Activated naive CD8-positive, alpha-beta T cell treated with anti-CD3 and anti-CD28 coated beads for 36 hours (primary cell): ENCODE measurements at regions not wholly inside any gene's neighbourhood (a gene's known extent, or its start where the extent isn't known, plus 50 kb on each side); places are given as distances from the start of the nearest gene placed in this dataset.

Experiments
- DNase-seq: peaks from one replicate; pipeline ENCODE4 v3.0.0; 2021
- H3K27ac Mint-ChIP-seq: one replicate; pipeline ENCODE4 v1.8.0; 2022; ENCODE audit warnings: mild to moderate bottlenecking, moderate library complexity, mixed read lengths
- H3K27me3 Mint-ChIP-seq: one replicate; pipeline ENCODE4 v1.8.0; 2022; ENCODE audit warnings: mild to moderate bottlenecking, mixed read lengths
- H3K36me3 Mint-ChIP-seq: one replicate; pipeline ENCODE4 v1.8.0; 2021; ENCODE audit warnings: mild to moderate bottlenecking, mixed read lengths
- H3K4me1 Mint-ChIP-seq: one replicate; pipeline ENCODE4 v1.8.0; 2021; ENCODE audit warnings: mixed read lengths
- H3K4me3 Mint-ChIP-seq: one replicate; pipeline ENCODE4 v1.8.0; 2022; ENCODE audit warnings: mild to moderate bottlenecking, moderate library complexity, mixed read lengths
- H3K9me3 Mint-ChIP-seq: one replicate; pipeline ENCODE4 v1.8.0; 2022; ENCODE audit warnings: mixed read lengths

DNA sequence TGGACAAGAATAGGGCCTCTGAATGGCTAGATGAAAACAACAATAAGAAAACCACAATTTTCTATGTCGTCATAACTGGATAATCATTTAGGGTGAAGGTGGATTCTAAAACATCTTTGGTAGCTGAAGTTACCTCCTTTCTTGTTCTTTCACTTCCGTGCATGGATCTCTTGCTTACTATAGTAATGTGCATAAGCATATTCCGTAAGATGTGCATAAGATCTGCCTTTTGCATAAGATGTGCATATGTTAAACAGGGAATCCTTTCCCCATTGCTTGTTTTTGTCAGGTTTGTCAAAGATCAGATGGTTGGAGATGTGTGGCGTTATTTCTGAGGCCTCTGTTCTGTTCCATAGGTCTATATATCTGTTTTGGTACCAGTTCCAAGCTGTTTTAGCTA is 353.6 kb downstream of the MTX2 start:
- peaks cover 42% of the 10 kb centered on the region for H3K27me3 Mint-ChIP-seq
- DNase-seq = no peak
- H3K4me3 Mint-ChIP-seq = no peak overlapping the region
- no peaks in the 10 kb centered on the region for H3K36me3 Mint-ChIP-seq
- no peak overlapping the region for H3K27ac Mint-ChIP-seq
- H3K9me3 Mint-ChIP-seq = no peaks in the 10 kb centered on the region
- no peaks in the 10 kb centered on the region for H3K4me1 Mint-ChIP-seq

DNA sequence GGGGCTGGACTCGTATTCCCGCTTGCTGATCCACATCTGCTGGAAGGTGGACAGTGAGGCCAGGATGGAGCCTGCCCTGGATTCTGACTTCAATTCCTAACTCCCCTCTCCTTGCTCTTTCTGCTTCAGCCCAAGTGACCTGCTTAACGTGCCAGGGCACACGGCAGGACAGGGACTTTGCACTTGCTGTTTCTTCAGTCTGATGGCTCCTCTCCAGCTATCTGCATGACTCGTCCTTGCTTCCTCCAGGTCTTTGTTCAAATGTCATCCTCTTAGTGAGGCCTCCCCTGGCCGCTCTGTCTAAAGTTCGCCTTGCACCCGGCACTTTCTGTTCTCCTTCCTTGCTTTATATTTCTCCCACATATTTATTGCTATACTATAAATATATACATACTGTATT is 357.6 kb downstream of the MTX2 start:
- Mint-ChIP-seq H3K27ac (no peak overlapping the region), H3K9me3 (no peaks in the 10 kb centered on the region), H3K4me3 (no peak overlapping the region), H3K27me3 (peaks cover 53% of the 10 kb centered on the region), H3K36me3 (no peaks in the 10 kb centered on the region), H3K4me1 (no peaks in the 10 kb centered on the region)
- DNase-seq = no peak

DNA sequence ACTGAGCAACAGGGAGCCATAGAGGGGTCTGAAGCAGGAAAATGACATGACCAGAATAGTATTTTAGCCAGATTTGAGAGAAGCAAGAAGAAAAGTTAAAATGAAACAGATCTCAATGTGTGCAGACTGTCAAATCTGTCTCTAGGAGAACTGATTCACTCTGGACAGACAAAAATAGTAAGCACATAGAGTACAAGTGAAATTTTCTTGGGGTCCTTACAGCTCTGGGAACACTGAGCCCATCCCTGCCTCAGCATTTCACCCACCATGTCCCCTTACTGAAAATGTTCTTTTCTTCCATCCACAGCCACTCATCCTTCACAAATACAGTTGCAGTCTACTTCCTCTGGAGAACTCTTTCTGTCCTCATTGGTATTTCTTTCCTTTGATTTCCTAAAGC is 359.2 kb downstream of the MTX2 start:
- Mint-ChIP-seq H3K4me3 (no peak overlapping the region), H3K27me3 (peaks cover 53% of the 10 kb centered on the region)

DNA sequence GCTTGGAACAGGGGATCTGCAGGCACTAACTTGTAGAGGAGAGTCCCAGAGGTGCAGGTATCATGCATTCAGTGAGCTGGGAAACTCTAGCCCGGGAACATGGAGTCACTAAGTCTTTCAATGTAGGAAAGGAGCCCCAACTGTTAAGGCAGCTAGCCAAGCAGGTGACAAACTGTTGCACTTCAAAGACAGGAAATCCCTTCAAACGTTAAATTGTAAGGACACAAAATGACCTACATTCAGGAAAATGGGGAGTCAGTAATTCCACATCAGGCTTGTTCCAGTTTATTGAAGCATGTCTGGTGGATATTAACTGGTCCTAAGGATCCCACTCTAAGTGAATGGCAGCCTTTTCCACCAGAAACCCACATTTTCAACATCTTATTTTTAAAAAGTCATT is 364.5 kb downstream of the MTX2 start:
- H3K4me3 Mint-ChIP-seq = no peak overlapping the region
- no peaks in the 10 kb centered on the region for H3K36me3 Mint-ChIP-seq
- no peaks in the 10 kb centered on the region for H3K9me3 Mint-ChIP-seq
- H3K27me3 Mint-ChIP-seq = peaks cover 48% of the 10 kb centered on the region
- no peak overlapping the region for H3K27ac Mint-ChIP-seq
- DNase-seq = no peak
- peaks cover 2% of the 10 kb centered on the region for H3K4me1 Mint-ChIP-seq

More for the DNA sequence above, 359.2 kb downstream of the MTX2 start:
- no peaks in the 10 kb centered on the region for H3K4me1 Mint-ChIP-seq
- no peaks in the 10 kb centered on the region for H3K36me3 Mint-ChIP-seq
- H3K27ac Mint-ChIP-seq = no peak overlapping the region
- no peak for DNase-seq
- H3K9me3 Mint-ChIP-seq = no peaks in the 10 kb centered on the region

DNA sequence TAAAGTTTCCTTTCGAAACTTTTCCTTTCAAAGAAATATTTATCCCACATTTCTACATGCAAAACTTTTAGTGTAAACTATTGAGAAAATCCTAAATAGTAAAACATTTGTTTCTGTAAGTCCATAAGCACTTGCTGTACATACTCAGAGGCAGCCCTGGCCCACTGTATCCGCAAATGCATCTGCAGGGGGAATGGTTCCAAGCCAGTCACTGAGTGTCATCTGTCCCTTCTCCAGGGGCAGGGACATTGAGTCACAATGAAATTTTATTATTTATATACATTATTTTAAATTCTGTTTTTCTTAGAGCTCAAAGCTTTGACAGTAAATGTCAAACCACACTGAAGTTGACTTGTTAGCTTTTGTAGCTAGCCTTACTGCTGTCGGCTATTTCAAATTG is 367.2 kb downstream of the MTX2 start:
- Mint-ChIP-seq H3K4me3 (no peak overlapping the region), H3K4me1 (peaks cover 2% of the 10 kb centered on the region), H3K27me3 (peaks cover 67% of the 10 kb centered on the region), H3K27ac (no peak overlapping the region), H3K36me3 (no peaks in the 10 kb centered on the region), H3K9me3 (no peaks in the 10 kb centered on the region)
- no peak for DNase-seq

DNA sequence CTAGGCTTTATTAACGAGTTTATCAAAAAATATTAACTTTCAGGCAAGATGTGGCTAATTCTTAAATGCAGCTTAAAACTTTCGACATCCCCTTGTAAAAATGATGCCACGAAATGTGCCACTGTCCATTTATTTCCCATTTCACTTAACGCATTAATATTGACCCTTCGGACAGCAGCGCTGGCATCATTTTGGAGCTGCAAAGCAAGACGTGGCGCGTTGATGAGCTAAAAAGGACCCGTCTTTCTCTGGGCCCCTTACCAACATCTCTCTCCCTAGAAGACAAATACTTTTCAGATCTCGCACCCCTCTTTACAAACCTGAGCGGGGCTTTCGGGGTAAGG is 367.9 kb downstream of the MTX2 start:
- Mint-ChIP-seq H3K27ac (no peak overlapping the region), H3K27me3 (peaks cover 73% of the 10 kb centered on the region), H3K4me1 (peaks cover 2% of the 10 kb centered on the region), H3K4me3 (peak overlapping the region; percentile 50), H3K9me3 (no peaks in the 10 kb centered on the region), H3K36me3 (no peaks in the 10 kb centered on the region)
- no peak for DNase-seq

DNA sequence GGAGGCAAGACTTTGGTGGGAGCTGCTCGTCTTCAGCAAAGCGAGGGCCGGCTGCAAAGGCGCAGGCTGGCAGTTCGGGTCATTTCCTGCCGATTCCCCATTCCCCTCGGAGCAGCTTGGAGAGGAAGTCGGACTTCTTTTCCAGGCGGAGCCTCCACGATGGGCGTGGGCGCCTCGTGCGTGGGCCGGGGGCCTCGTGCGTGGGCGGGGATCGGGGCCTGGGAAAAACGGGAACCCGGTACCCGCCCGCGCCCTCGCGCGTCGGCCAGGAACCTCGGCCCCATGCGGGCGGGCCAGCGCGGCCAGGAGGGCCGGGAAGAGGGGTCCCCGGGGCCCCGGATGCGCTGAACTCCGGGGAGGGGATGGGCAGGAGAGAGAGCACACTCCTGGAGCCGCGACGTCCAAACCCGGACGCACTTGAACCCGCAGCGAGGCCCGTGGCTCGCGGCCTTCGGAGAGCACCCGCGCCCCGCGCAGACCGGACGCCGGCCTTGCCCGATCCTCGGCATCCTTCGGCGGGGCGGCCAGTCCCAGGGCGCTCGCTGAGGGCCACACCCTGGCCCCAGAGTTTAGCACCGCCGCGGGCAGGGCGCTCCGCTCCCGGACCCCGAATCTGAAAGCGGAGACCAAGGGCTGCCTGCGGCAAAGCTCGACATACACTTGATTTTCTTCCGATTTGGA is 368.4 kb downstream of the MTX2 start:
- Mint-ChIP-seq H3K36me3 (no peaks in the 10 kb centered on the region), H3K4me3 (peak overlapping the region; percentile 72), H3K27me3 (peaks cover 76% of the 10 kb centered on the region), H3K27ac (no peak overlapping the region), H3K4me1 (peaks cover 2% of the 10 kb centered on the region), H3K9me3 (no peaks in the 10 kb centered on the region)
- DNase-seq = peak; percentile 4

DNA sequence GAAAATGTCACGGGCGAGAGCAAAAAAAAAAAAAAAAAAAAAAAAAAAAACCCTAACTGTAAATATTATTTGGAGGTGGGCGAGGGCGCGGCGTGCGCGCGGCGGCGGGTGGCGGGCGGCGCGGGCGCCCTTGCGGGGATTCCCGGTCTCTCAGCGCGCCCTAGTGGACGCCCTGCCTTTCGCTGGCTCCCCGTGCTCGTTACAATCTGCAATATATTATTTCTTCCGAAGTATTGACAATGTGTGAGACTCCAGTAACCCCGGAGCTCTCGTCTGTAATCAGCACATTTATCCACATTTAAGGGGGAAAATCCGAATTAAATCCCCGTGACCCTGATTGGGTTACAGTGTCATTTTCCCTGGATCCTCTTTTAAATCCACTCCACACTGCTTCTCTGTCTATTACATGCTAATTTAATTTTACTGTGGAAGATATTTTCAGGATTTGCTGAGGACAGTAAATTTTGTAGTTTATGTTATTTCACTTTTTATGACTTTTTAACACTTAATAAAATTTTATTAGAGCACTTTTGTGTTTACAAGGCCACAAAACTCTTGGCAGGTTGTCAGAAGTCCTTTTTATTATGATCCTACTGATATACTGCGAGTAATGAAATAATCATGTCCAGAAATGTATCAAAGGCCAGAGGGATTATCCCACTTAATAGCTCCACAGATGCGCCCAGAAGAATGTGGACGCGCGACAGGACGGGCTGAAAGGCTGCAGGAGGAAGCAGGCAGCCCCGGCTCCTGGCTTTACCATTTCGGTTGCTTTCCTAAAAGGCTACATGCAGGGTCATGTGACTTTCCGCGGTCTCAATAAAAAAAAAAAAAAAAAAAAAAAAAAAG is 369.1 kb downstream of the MTX2 start:
- peak overlapping the region; percentile 72 for H3K4me3 Mint-ChIP-seq
- peaks cover 2% of the 10 kb centered on the region for H3K4me1 Mint-ChIP-seq
- H3K27me3 Mint-ChIP-seq = peaks cover 78% of the 10 kb centered on the region
- no peak overlapping the region for H3K27ac Mint-ChIP-seq
- H3K36me3 Mint-ChIP-seq = no peaks in the 10 kb centered on the region
- peak; percentile 68 for DNase-seq
- H3K9me3 Mint-ChIP-seq = no peaks in the 10 kb centered on the region

DNA sequence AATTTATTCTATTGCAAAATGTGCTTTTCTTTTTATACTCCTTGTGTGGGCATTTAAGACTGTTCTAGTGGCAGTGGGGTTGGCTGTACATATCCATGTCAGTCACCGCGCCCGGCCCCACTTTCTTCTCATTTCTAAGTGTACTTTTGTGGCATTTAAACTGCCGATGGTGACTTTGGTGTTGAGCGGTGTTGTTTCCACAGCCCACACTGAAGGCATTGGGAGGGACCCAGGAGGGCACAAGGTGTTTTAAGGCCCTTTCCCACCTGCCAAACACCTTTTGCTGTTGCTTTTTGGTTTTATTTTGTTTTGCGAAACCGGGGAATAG is 369.7 kb downstream of the MTX2 start:
- H3K27ac Mint-ChIP-seq = no peak overlapping the region
- peaks cover 2% of the 10 kb centered on the region for H3K4me1 Mint-ChIP-seq
- no peaks in the 10 kb centered on the region for H3K9me3 Mint-ChIP-seq
- no peaks in the 10 kb centered on the region for H3K36me3 Mint-ChIP-seq
- H3K4me3 Mint-ChIP-seq = no peak overlapping the region
- DNase-seq = no peak
- H3K27me3 Mint-ChIP-seq = peaks cover 79% of the 10 kb centered on the region

DNA sequence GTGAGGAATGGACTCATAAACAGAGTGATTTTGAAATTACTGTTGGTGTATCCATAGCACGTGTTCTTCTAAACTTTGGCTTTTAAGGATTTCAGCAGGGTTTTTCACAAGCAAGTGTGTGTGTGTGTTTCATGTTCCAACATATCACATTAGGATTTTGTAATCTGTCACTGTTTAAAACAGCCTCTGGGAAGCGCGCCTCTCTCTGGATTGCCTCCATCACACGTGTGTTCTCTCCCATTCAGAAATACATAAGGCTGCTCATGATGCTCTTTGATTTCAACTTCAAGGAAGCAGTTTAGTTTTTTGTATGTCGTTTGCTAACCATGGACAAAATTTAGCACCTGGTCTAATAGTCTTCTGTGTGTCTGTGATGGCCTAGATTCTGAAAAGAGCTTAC is 370.4 kb downstream of the MTX2 start:
- H3K4me1 Mint-ChIP-seq = peaks cover 2% of the 10 kb centered on the region
- no peaks in the 10 kb centered on the region for H3K36me3 Mint-ChIP-seq
- DNase-seq = no peak
- H3K9me3 Mint-ChIP-seq = no peaks in the 10 kb centered on the region
- H3K4me3 Mint-ChIP-seq = no peak overlapping the region
- H3K27ac Mint-ChIP-seq = no peak overlapping the region
- peaks cover 80% of the 10 kb centered on the region for H3K27me3 Mint-ChIP-seq

DNA sequence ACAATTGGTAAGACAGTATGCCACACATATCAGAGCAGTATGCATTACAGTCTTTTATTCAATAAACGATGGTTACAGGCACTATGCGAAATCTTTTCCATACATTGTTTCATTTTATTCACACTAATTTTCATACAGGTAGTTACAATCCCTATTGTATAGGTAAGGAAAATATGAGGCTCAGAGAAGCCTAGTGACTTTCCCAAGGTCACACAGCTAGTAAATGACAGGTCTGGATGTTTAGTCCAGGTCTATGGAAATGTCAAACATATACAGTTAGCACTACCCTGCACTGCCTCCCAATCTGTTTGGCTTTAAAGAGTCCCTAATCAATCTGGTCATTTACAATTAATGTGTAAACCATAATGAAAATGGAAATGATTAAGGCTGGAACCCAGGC is 372.2 kb downstream of the MTX2 start:
- no peak for DNase-seq
- peaks cover 2% of the 10 kb centered on the region for H3K4me1 Mint-ChIP-seq
- H3K36me3 Mint-ChIP-seq = no peaks in the 10 kb centered on the region
- H3K27ac Mint-ChIP-seq = no peak overlapping the region
- no peaks in the 10 kb centered on the region for H3K9me3 Mint-ChIP-seq
- H3K27me3 Mint-ChIP-seq = peaks cover 86% of the 10 kb centered on the region
- no peak overlapping the region for H3K4me3 Mint-ChIP-seq

DNA sequence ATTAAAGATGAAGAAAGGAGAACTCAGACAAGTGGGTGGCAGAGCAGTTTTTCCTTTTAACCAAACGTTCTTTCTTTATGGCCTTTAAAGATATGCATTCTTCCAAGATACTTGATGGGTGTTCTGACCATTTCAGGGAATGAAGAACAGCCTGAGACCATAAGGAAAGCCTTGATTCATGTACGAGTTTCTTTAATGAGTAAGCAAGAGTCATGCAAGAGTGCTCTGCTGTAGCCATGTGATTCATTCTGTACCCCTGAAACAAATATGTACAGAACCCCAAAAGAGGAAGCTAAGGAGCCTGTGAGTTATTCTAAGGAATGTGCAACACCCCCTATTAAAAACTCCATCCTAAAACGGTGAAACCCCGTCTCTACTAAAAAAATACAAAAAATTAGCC is 372.8 kb downstream of the MTX2 start:
- Mint-ChIP-seq H3K27ac (no peak overlapping the region), H3K9me3 (no peaks in the 10 kb centered on the region), H3K4me1 (peaks cover 2% of the 10 kb centered on the region), H3K27me3 (peaks cover 85% of the 10 kb centered on the region), H3K4me3 (no peak overlapping the region), H3K36me3 (no peaks in the 10 kb centered on the region)
- DNase-seq = no peak

DNA sequence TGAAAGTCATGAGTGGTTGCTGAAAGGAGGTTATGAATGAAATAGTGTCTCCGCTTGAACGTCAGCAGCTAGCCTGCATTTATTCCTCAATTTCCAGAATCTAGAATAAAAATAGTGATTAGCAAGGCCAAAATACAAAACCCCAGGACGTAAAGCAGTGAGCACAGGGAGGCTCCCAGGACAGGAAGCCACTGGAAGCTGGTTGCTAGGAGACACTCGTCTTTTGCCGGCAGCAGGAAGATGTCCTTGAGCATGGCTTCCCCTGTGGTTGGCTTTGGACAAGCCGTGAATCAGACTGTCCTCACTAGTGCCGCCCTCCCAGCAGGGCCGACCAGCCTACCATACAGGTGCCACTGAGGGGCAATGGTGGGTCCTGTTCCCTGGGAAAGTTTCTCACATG is 374.4 kb downstream of the MTX2 start:
- Mint-ChIP-seq H3K4me3 (no peak overlapping the region), H3K4me1 (no peaks in the 10 kb centered on the region), H3K27me3 (peaks cover 87% of the 10 kb centered on the region), H3K36me3 (no peaks in the 10 kb centered on the region), H3K9me3 (no peaks in the 10 kb centered on the region), H3K27ac (no peak overlapping the region)
- DNase-seq = no peak

DNA sequence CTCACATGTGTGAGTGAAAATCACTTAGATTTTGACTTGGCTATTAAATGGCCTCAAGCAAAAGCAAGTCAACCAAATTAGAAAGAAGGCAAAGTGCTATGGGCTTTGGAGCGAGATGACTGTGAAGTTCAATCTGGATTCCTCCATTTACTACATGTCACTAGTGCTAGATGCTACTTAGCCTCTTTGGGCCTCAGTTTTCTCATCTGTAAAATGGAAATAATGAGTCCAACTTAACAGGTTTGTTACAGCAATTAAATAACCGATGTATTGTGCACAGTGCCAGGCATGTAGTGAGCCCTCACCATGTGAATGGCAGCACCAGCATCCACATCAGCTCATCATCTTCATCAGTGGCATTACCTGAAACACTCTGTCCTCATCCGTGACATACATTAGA is 376.3 kb downstream of the MTX2 start:
- Mint-ChIP-seq H3K4me3 (no peak overlapping the region), H3K27ac (no peak overlapping the region), H3K9me3 (no peaks in the 10 kb centered on the region), H3K36me3 (no peaks in the 10 kb centered on the region), H3K4me1 (no peaks in the 10 kb centered on the region), H3K27me3 (peaks cover 80% of the 10 kb centered on the region)
- DNase-seq = no peak

DNA sequence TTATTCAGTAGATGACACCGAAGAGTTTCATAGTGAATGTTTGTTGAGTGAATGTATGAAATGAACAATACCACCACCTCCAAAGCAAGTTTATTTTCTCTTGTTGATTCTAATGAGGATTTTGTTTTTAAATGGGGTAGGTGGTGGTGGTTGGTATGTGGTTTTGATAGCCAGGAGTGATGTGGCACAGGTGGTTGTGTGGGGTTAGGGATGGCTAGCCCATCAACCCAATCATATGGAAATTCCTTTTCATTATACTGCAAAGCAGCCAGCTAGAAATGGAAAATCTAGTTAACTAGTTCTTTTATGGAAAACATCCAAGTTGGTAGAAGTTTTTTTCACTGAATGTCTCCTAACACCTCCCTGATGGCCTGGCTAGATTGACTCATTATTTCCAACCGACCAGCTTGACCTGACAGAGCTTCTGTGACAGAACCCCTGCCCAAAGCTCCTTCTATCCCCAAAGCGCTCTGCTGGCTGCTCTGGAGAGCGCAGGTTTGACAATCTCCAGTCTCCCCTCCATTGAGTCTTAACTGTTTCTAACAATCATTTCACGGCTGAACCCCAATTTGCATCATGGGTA is 376.9 kb downstream of the MTX2 start:
- Mint-ChIP-seq H3K9me3 (no peaks in the 10 kb centered on the region), H3K4me1 (no peaks in the 10 kb centered on the region), H3K27ac (no peak overlapping the region), H3K4me3 (no peak overlapping the region), H3K36me3 (no peaks in the 10 kb centered on the region), H3K27me3 (peaks cover 76% of the 10 kb centered on the region)
- DNase-seq = no peak
